Neural cell (in vitro differentiated cells): ENCODE measurements at regions not wholly inside any gene's neighbourhood (a gene's known extent, or its start where the extent isn't known, plus 50 kb on each side); places are given as distances from the start of the nearest gene placed in this dataset.
A peak's percentile ranks its signal among the peaks of the same experiment; 100 is the strongest.

Experiments used
- H2AFZ ChIP-seq: fragments of 200-600, 300-800 bp; sonication (generic), shearing (Covaris generic); 2 replicates; pipeline ENCODE4 v1.6.0; 2014; ENCODE audit warnings: low read depth, mild to moderate bottlenecking, antibody characterized with exemption, low read length, moderate library complexity
- H3F3A ChIP-seq: fragments of 200-600 bp; shearing (Covaris generic); 2 replicates; pipeline ENCODE4 v1.6.1; 2016; ENCODE audit warnings: mild to moderate bottlenecking, moderate library complexity, mixed read lengths, antibody characterized with exemption, low read length; ENCODE audit not compliant: insufficient read depth, poor library complexity, severe bottlenecking
- H3K27ac ChIP-seq: fragments of 200-600, 300-800 bp; sonication (generic), shearing (Covaris generic); 2 replicates; pipeline ENCODE4 v1.5.1; 2014; ENCODE audit warnings: mild to moderate bottlenecking, low read length, moderate library complexity
- H3K27me3 ChIP-seq: fragments of 300-800, 200-600 bp; sonication (generic), shearing (Covaris generic); 2 replicates; pipeline ENCODE4 v1.6.0; 2014; ENCODE audit warnings: mild to moderate bottlenecking, low read depth, low read length, moderate library complexity; ENCODE audit not compliant: insufficient read depth
- H3K36me3 ChIP-seq: fragments of 300-800, 200-600 bp; sonication (generic), shearing (Covaris generic); 2 replicates; pipeline ENCODE4 v1.5.1; 2014; ENCODE audit warnings: mild to moderate bottlenecking, antibody characterized with exemption, low read length, moderate library complexity; ENCODE audit not compliant: insufficient read depth
- H3K4me2 ChIP-seq: fragments of 300-800, 200-600 bp; sonication (generic), shearing (Covaris generic); 2 replicates; pipeline ENCODE4 v1.6.0; 2014; ENCODE audit warnings: mild to moderate bottlenecking, low read length
- H3K4me3 ChIP-seq: fragments of 300-800, 200-600 bp; sonication (generic), shearing (Covaris generic); 2 replicates; pipeline ENCODE4 v1.5.1; 2014; ENCODE audit warnings: mild to moderate bottlenecking, low read length, moderate library complexity
- H3K79me2 ChIP-seq: fragments of 200-600 bp; shearing (Covaris generic); replicated peaks from 2 replicates; pipeline ENCODE4 v1.6.0; 2014; ENCODE audit warnings: mild to moderate bottlenecking, low read length, moderate library complexity; ENCODE audit not compliant: insufficient read depth
- H3K9ac ChIP-seq: fragments of 300-800, 200-600 bp; sonication (generic), shearing (Covaris generic); 2 replicates; pipeline ENCODE4 v1.6.1; 2016; ENCODE audit warnings: mild to moderate bottlenecking, low read length, mixed read lengths
- H3K9me2 ChIP-seq: fragments of 200-600 bp; shearing (Covaris generic); 2 replicates; pipeline ENCODE4 v1.6.1; 2016; ENCODE audit warnings: mild to moderate bottlenecking, low read length, mixed read lengths; ENCODE audit not compliant: insufficient read depth
- H3K9me3 ChIP-seq: fragments of 200-600, 300-800 bp; sonication (generic), shearing (Covaris generic); 2 replicates; pipeline ENCODE4 v1.6.1; 2016; ENCODE audit warnings: mild to moderate bottlenecking, mixed run types, low read length, moderate library complexity, mixed read lengths
- H4K20me1 ChIP-seq: fragments of 200-600 bp; shearing (Covaris generic); 2 replicates; pipeline ENCODE4 v1.6.1; 2016; ENCODE audit warnings: mild to moderate bottlenecking, mixed run types; ENCODE audit not compliant: insufficient read depth
- CTCF ChIP-seq: fragments of 450-650 bp; IDR thresholded peaks from 2 replicates; pipeline ENCODE4 v1.5.1; 2014; ENCODE audit warnings: antibody characterized with exemption, mild to moderate bottlenecking, moderate library complexity; ENCODE audit not compliant: poor library complexity, severe bottlenecking
- EP300 ChIP-seq: fragments of 450-650 bp; conservative IDR thresholded peaks from 2 replicates; pipeline ENCODE4 v1.6.1; 2014; ENCODE audit warnings: antibody characterized with exemption, mild to moderate bottlenecking, moderate library complexity; ENCODE audit not compliant: poor library complexity, severe bottlenecking
- EZH2 ChIP-seq: fragments of 200-600, 300-800 bp; shearing (Covaris generic), sonication (generic); IDR thresholded peaks from 2 replicates; pipeline ENCODE4 v1.6.1; 2014; ENCODE audit warnings: antibody characterized with exemption, low read length, borderline replicate concordance, mild to moderate bottlenecking; ENCODE audit not compliant: insufficient read depth, poor library complexity, severe bottlenecking
- MXI1 ChIP-seq: fragments of 450-650 bp; conservative IDR thresholded peaks from 2 replicates; pipeline ENCODE4 v1.6.1; 2014; ENCODE audit warnings: antibody characterized with exemption, mild to moderate bottlenecking; ENCODE audit not compliant: poor library complexity, severe bottlenecking
- POLR2AphosphoS5 ChIP-seq: IDR thresholded peaks from 2 replicates; pipeline ENCODE4 v1.6.1; 2012
- RAD21 ChIP-seq: fragments of 450-650 bp; conservative IDR thresholded peaks from 2 replicates; pipeline ENCODE4 v1.6.1; 2014; ENCODE audit warnings: antibody characterized with exemption, mild to moderate bottlenecking, moderate library complexity
- REST ChIP-seq: IDR thresholded peaks from 2 replicates; pipeline ENCODE4 v1.6.1; 2012; ENCODE audit warnings: borderline replicate concordance
- SMC3 ChIP-seq: fragments of 450-650 bp; conservative IDR thresholded peaks from 2 replicates; pipeline ENCODE4 v1.6.1; 2014; ENCODE audit warnings: antibody characterized with exemption, mild to moderate bottlenecking, moderate library complexity; ENCODE audit not compliant: poor library complexity
- TAF1 ChIP-seq: IDR thresholded peaks from 2 replicates; pipeline ENCODE4 v1.6.1; 2012; ENCODE audit warnings: low read depth

GRCh38 chr3:76177610-76178009 lies 392.3 kb upstream of the ZNF717 start:
- no peak overlapping the region for H3K9ac ChIP-seq
- no peaks in the 10 kb centered on the region for H3K9me2 ChIP-seq
- no peaks in the 10 kb centered on the region for H3K79me2 ChIP-seq
- no peaks in the 10 kb centered on the region for H3F3A ChIP-seq
- H3K4me2 ChIP-seq = peak overlapping the region; percentile 2
- H3K27me3 ChIP-seq = no peaks in the 10 kb centered on the region
- TF ChIP-seq POLR2AphosphoS5 (peak; percentile 82), SMC3 (no peak), EP300 (peak; percentile 78), EZH2 (no peak), RAD21 (no peak), REST (no peak), CTCF (no peak)
- H3K4me3 ChIP-seq = no peak overlapping the region
- no peaks in the 10 kb centered on the region for H3K36me3 ChIP-seq
- no peaks in the 10 kb centered on the region for H4K20me1 ChIP-seq
- no peak overlapping the region for H2AFZ ChIP-seq
- H3K27ac ChIP-seq = no peak overlapping the region
- no peaks in the 10 kb centered on the region for H3K9me3 ChIP-seq

- H3K36me3 ChIP-seq = no peaks in the 10 kb centered on the region
- no peak overlapping the region for H2AFZ ChIP-seq
- no peaks in the 10 kb centered on the region for H3K27me3 ChIP-seq
- H3K4me3 ChIP-seq = no peak overlapping the region
- no peaks in the 10 kb centered on the region for H3F3A ChIP-seq
- no peak overlapping the region for H3K4me2 ChIP-seq
- H3K9me2 ChIP-seq = no peaks in the 10 kb centered on the region
- TF ChIP-seq MXI1 (no peak), TAF1 (no peak), EP300 (no peak), RAD21 (no peak), EZH2 (no peak), REST (no peak), POLR2AphosphoS5 (no peak), CTCF (no peak), SMC3 (no peak)
- H3K79me2 ChIP-seq = no peaks in the 10 kb centered on the region
- no peaks in the 10 kb centered on the region for H3K9me3 ChIP-seq
- no peak overlapping the region for H3K27ac ChIP-seq
- H3K9ac ChIP-seq = no peak overlapping the region
- no peaks in the 10 kb centered on the region for H4K20me1 ChIP-seq
Observed at GRCh38 chr3:76178412-76178811, 393.1 kb upstream of the ZNF717 start.
